ENCODE measurements at regions not wholly inside any gene's neighbourhood (a gene's known extent, or its start where the extent isn't known, plus 50 kb on each side); places are given as distances from the start of the nearest gene placed in this dataset.
"Not testable (repeated sequence)": the region's sequence is repeated elsewhere in the genome, so short reads cannot be mapped to it uniquely, and the experiment has no call there.

GRCh38 chr4:118494437-118494836 lies 141.6 kb upstream of the PRSS12 start:
- not testable (repeated sequence) for FAIRE-seq; DNase-seq (ENCODE audit: low spot score)

GRCh38 chr4:118502967-118503366 lies 150.2 kb upstream of the PRSS12 start:
- not testable (repeated sequence) for FAIRE-seq

GRCh38 chr4:118504927-118505326 lies 152.1 kb upstream of the PRSS12 start:
- FAIRE-seq, result peak; percentile 86
- DNase-seq (ENCODE audit: low spot score), result not testable (repeated sequence)

More at GRCh38 chr4:118502967-118503366, 150.2 kb upstream of the PRSS12 start:
- not testable (repeated sequence) for DNase-seq (ENCODE audit: low spot score)

GRCh38 chr4:118505491-118505890 lies 152.7 kb upstream of the PRSS12 start:
- not testable (repeated sequence) for FAIRE-seq; DNase-seq (ENCODE audit: low spot score)

- FAIRE-seq; DNase-seq (ENCODE audit: low spot score): not testable (repeated sequence)
These were observed 160.1 kb upstream of the PRSS12 start for GRCh38 chr4:118512870-118513269.

GRCh38 chr4:118514332-118514731 lies 161.5 kb upstream of the PRSS12 start:
- DNase-seq (ENCODE audit: low spot score); FAIRE-seq: not testable (repeated sequence)

GRCh38 chr4:118516107-118516506 lies 163.3 kb upstream of the PRSS12 start:
- not testable (repeated sequence) for DNase-seq (ENCODE audit: low spot score); FAIRE-seq

- not testable (repeated sequence) for DNase-seq (ENCODE audit: low spot score); FAIRE-seq
These were observed 155.1 kb upstream of the METTL14 start for GRCh38 chr4:118530107-118530506.

GRCh38 chr4:118531947-118532346 lies 153.2 kb upstream of the METTL14 start:
- not testable (repeated sequence) for DNase-seq (ENCODE audit: low spot score); FAIRE-seq

GRCh38 chr4:118535788-118536187 lies 149.4 kb upstream of the METTL14 start:
- DNase-seq (ENCODE audit: low spot score), result not testable (repeated sequence)

GRCh38 chr4:118539412-118540077 lies 145.6 kb upstream of the METTL14 start:
- DNase-seq (ENCODE audit: low spot score), result peak; percentile 11
- peak; percentile 93 for FAIRE-seq

More at GRCh38 chr4:118535788-118536187, 149.4 kb upstream of the METTL14 start:
- FAIRE-seq, result not testable (repeated sequence)

- not testable (repeated sequence) for DNase-seq (ENCODE audit: low spot score); FAIRE-seq
These were observed 128.6 kb upstream of the METTL14 start for GRCh38 chr4:118556576-118556975.

GRCh38 chr4:118557298-118557851 lies 127.8 kb upstream of the METTL14 start:
- peak; percentile 76 for DNase-seq (ENCODE audit: low spot score)
- peak; percentile 63 for FAIRE-seq

GRCh38 chr4:118558188-118558587 lies 127.0 kb upstream of the METTL14 start:
- not testable (repeated sequence) for DNase-seq (ENCODE audit: low spot score); FAIRE-seq

GRCh38 chr4:118561559-118561958 lies 123.6 kb upstream of the METTL14 start:
- FAIRE-seq; DNase-seq (ENCODE audit: low spot score): not testable (repeated sequence)

GRCh38 chr4:118566003-118566513 lies 119.1 kb upstream of the METTL14 start:
- not testable (repeated sequence) for DNase-seq (ENCODE audit: low spot score); FAIRE-seq

GRCh38 chr4:118572991-118573390 lies 112.2 kb upstream of the METTL14 start:
- DNase-seq (ENCODE audit: low spot score); FAIRE-seq: not testable (repeated sequence)

GRCh38 chr4:118574251-118574913 lies 110.8 kb upstream of the METTL14 start:
- not testable (repeated sequence) for FAIRE-seq; DNase-seq (ENCODE audit: low spot score)

- FAIRE-seq; DNase-seq (ENCODE audit: low spot score): not testable (repeated sequence)
These were observed 110.1 kb upstream of the METTL14 start for GRCh38 chr4:118575057-118575456.

GRCh38 chr4:118575726-118576125 lies 109.5 kb upstream of the METTL14 start:
- FAIRE-seq; DNase-seq (ENCODE audit: low spot score): not testable (repeated sequence)

- not testable (repeated sequence) for FAIRE-seq; DNase-seq (ENCODE audit: low spot score)
These were observed 108.4 kb upstream of the METTL14 start for GRCh38 chr4:118576709-118577219.
